NCI-H446 treated with DMSO at 0.1 percent for 48 hours (cell line): ENCODE measurements at regions not wholly inside any gene's neighbourhood (a gene's known extent, or its start where the extent isn't known, plus 50 kb on each side); places are given as distances from the start of the nearest gene placed in this dataset.

Experiments
- DNase-seq: peaks from one replicate; lab custom pipeline; 2025; lab: John Stamatoyannopoulos, UW

- no peak for DNase-seq
These were observed 592.3 kb upstream of the ID2 start for GRCh38 chr2:8089596-8089995.

- DNase-seq: peak; percentile 20
These were observed 590.8 kb upstream of the ID2 start for GRCh38 chr2:8090748-8091700.

GRCh38 chr2:8094526-8094925 is 587.3 kb upstream of the ID2 start:
- no peak for DNase-seq

GRCh38 chr2:8095978-8096377 is 585.9 kb upstream of the ID2 start:
- no peak for DNase-seq

- no peak for DNase-seq
These were observed 585.4 kb upstream of the ID2 start for GRCh38 chr2:8096484-8096883.

- DNase-seq: no peak
These were observed 583.2 kb upstream of the ID2 start for GRCh38 chr2:8098476-8099266.

GRCh38 chr2:8099267-8099582 is 582.6 kb upstream of the ID2 start:
- no peak for DNase-seq

- DNase-seq: no peak
These were observed 580.1 kb upstream of the ID2 start for GRCh38 chr2:8101614-8102277.

- no peak for DNase-seq
These were observed 579.4 kb upstream of the ID2 start for GRCh38 chr2:8102470-8102869.

- DNase-seq: no peak
These were observed 578.7 kb upstream of the ID2 start for GRCh38 chr2:8103085-8103708.

GRCh38 chr2:8107150-8107549 is 574.7 kb upstream of the ID2 start:
- DNase-seq: no peak

GRCh38 chr2:8107621-8108378 is 574.1 kb upstream of the ID2 start:
- no peak for DNase-seq

- DNase-seq: no peak
These were observed 571.1 kb upstream of the ID2 start for GRCh38 chr2:8110716-8111115.

GRCh38 chr2:8111193-8111592 is 570.7 kb upstream of the ID2 start:
- no peak for DNase-seq

- no peak for DNase-seq
These were observed 566.4 kb upstream of the ID2 start for GRCh38 chr2:8115456-8115855.

- no peak for DNase-seq
These were observed 565.9 kb upstream of the ID2 start for GRCh38 chr2:8115966-8116365.

- no peak for DNase-seq
These were observed 565.2 kb upstream of the ID2 start for GRCh38 chr2:8116661-8117060.

- DNase-seq: no peak
These were observed 562.7 kb upstream of the ID2 start for GRCh38 chr2:8118940-8119781.

- DNase-seq: no peak
These were observed 561.9 kb upstream of the ID2 start for GRCh38 chr2:8119782-8120505.

- no peak for DNase-seq
These were observed 561.4 kb upstream of the ID2 start for GRCh38 chr2:8120506-8120860.
